ENCODE measurements at regions not wholly inside any gene's neighbourhood (a gene's known extent, or its start where the extent isn't known, plus 50 kb on each side); places are given as distances from the start of the nearest gene placed in this dataset.

- TF ChIP-seq GATA3 (IDR thresholded peaks at IDR 0.05; ENCODE audit: low read depth, low read length): no peak
- no peak for TF ChIP-seq GATA2 (IDR thresholded peaks at IDR 0.05; ENCODE audit: low read depth, low read length)
Observed at GRCh38 chr6:104251651-104252050, 608.1 kb downstream of the HACE1 start.

All from SH-SY5Y (cell line).